Vagina (tissue), 2 donors: ENCODE measurements at regions not wholly inside any gene's neighbourhood (a gene's known extent, or its start where the extent isn't known, plus 50 kb on each side); places are given as distances from the start of the nearest gene placed in this dataset.

Source experiments
- POLR2A ChIP-seq, 2 donors: fragments of 450-650 bp; IDR thresholded peaks; one replicate each; pipeline ENCODE4 v1.6.1; 2017; ENCODE audit warnings: antibody characterized with exemption in 2 of 2, mild to moderate bottlenecking in 2 of 2, moderate library complexity in 2 of 2
- POLR2AphosphoS5 ChIP-seq, 2 donors: sonication (generic); formaldehyde crosslinking; IDR thresholded peaks; one replicate each; pipeline ENCODE4 v1.9.0; 2017; ENCODE audit warnings: antibody characterized with exemption in 2 of 2, mild to moderate bottlenecking in 2 of 2, low read depth in 1 of 2; ENCODE audit not compliant: insufficient read depth in 1 of 2
- TF ChIP-seq, protein P1 (sequence below), 3 experiments: fragments of 450-650 bp in 2 of 3; fragments of 200-600 bp in 1 of 3; sonication (generic) in 1 of 3; IDR thresholded peaks; one replicate each; pipeline ENCODE4 v1.5.1; 2017 to 2019; ENCODE audit warnings: antibody characterized with exemption in 3 of 3, mild to moderate bottlenecking in 2 of 3, moderate library complexity in 2 of 3

DNA sequence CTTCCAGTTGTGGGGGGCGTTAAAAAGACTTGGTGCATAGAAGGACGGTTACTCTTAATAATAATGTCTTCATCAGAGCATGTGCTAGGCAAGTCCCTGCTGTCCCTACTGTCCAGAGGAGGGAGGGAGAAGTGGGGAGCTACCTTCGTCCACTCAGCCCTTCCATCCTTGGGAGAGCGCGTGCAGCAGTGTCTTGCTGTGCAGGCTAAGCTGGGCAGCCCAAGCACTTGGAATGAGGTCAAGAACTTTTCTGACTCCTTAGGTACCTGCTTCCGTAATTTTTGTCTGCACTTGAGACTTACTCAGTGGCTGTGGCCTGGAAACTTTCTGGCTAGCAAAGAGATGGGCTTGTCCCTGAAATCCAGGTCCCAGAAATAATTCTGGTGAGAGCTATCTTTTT, 265.9 kb upstream of the SORCS1 start:
- TF ChIP-seq, protein P1, sequence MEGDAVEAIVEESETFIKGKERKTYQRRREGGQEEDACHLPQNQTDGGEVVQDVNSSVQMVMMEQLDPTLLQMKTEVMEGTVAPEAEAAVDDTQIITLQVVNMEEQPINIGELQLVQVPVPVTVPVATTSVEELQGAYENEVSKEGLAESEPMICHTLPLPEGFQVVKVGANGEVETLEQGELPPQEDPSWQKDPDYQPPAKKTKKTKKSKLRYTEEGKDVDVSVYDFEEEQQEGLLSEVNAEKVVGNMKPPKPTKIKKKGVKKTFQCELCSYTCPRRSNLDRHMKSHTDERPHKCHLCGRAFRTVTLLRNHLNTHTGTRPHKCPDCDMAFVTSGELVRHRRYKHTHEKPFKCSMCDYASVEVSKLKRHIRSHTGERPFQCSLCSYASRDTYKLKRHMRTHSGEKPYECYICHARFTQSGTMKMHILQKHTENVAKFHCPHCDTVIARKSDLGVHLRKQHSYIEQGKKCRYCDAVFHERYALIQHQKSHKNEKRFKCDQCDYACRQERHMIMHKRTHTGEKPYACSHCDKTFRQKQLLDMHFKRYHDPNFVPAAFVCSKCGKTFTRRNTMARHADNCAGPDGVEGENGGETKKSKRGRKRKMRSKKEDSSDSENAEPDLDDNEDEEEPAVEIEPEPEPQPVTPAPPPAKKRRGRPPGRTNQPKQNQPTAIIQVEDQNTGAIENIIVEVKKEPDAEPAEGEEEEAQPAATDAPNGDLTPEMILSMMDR (IDR thresholded peaks at IDR 0.05): no peak
- TF ChIP-seq POLR2A (IDR thresholded peaks at IDR 0.05): no peak
- TF ChIP-seq POLR2AphosphoS5 (IDR thresholded peaks at IDR 0.05; ENCODE audit: insufficient read depth in 1 of 2, low read depth in 1 of 2): no peak
